Pancreas (tissue), 10 donors: ENCODE measurements at regions not wholly inside any gene's neighbourhood (a gene's known extent, or its start where the extent isn't known, plus 50 kb on each side); places are given as distances from the start of the nearest gene placed in this dataset.

Source experiments
- ATAC-seq, 4 donors: fragments of 200-7000 bp; cut with Tn5 transposase; one replicate each; pipeline versions ENCODE4 v1.8.0 to v1.9.1; 2020; ENCODE audit warnings: mild to moderate bottlenecking in 4 of 4, moderate library complexity in 4 of 4
- DNase-seq, 6 donors: peaks; one replicate each; pipeline ENCODE4 v3.0.0-alpha.2; 2020
- FAIRE-seq: peaks from 2 replicates; lab custom pipeline; 2012; peaks lifted over from hg19 to GRCh38; lab: Jason Lieb, UNC
- H3K27ac ChIP-seq, 4 donors: fragments of 200-600 bp; sonication (generic); 1 replicate in 3 of 4; 2 replicates in 1 of 4; pipeline versions ENCODE4 v1.5.0 to v1.8.0; 2020
- H3K27me3 ChIP-seq, 4 donors: fragments of 200-600 bp; one replicate each; pipeline ENCODE4 v1.8.0; 2021
- H3K36me3 ChIP-seq, 3 donors: fragments of 200-600 bp; sonication (generic) in 1 of 3; one replicate each; pipeline versions ENCODE4 v1.5.0 to v1.8.0; 2020 to 2021
- H3K4me1 ChIP-seq, 3 donors: fragments of 200-600 bp; one replicate each; pipeline ENCODE4 v1.8.0; 2021
- H3K4me3 ChIP-seq, 4 donors: fragments of 200-600 bp; sonication (generic) in 2 of 4; one replicate each; pipeline versions ENCODE4 v1.5.0 to v1.8.0; 2020 to 2021
- H3K9me3 ChIP-seq, 4 donors: fragments of 200-600 bp; one replicate each; pipeline ENCODE4 v1.8.0; 2021
- WGBS, 2 donors: extraction: QIAGEN DNeasy Blood & Tissue Kit; methylation state at CpG; one replicate each; pipeline ENCODE4 v1.1.7; 2013; 5-methylcytosine and 5-hydroxymethylcytosine counted together
- intact Hi-C, 3 donors: fragments of 100-400 bp; cut with DNase I; formaldehyde crosslinking; loops; one replicate each; pipeline versions ENCODE4 v1.11.1 to v1.14.2; 2022
- TF ChIP-seq, protein P1 (sequence below), 4 donors: fragments of 200-600 bp; sonication (generic) in 3 of 4; IDR thresholded peaks; one replicate each; pipeline versions ENCODE4 v1.5.0 to v1.8.0; 2021; ENCODE audit warnings: antibody characterized with exemption in 4 of 4
- donor health status: healthy with polysubstance abuse.
- donor health status: DM: no; HTN: no; CAD: no; lungs with moderate emphysema.
- donor health status: DM: no; HTN: no; CAD: no.
- donor health status: control.
- donor health status: control.
- donor health status: Bipolar disorder and iron deficiency.
- donor health status: DM: yes; HTN: yes; CAD: no.
- donor health status: DM: no; HTN: no; CAD: no.
- donor health status: DM: no; HTN: no; CAD: no.
- donor health status: DM: yes; HTN: yes; CAD: no.

DNA sequence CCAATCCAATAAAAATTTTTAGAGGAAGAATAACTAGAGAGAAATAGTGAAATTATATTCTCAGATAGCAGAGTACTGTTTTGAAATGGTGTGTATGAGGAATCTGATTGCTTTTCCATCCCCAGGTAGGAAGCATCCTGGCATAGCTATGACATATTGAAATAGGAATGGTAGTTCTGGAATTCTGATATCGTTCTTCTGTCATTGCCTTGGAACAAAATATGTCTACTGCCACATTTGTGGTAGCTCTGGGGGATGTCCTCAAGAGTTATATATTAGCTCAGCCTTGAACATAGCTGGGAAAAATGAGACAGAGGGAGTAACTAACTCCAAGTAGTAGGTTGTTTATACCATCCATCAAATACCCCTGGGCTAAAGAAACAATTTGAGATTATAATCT is 950.7 kb downstream of the MCTP2 start:
- no peak for ATAC-seq
- intact Hi-C loops, result no loop called here
- TF ChIP-seq, protein P1, sequence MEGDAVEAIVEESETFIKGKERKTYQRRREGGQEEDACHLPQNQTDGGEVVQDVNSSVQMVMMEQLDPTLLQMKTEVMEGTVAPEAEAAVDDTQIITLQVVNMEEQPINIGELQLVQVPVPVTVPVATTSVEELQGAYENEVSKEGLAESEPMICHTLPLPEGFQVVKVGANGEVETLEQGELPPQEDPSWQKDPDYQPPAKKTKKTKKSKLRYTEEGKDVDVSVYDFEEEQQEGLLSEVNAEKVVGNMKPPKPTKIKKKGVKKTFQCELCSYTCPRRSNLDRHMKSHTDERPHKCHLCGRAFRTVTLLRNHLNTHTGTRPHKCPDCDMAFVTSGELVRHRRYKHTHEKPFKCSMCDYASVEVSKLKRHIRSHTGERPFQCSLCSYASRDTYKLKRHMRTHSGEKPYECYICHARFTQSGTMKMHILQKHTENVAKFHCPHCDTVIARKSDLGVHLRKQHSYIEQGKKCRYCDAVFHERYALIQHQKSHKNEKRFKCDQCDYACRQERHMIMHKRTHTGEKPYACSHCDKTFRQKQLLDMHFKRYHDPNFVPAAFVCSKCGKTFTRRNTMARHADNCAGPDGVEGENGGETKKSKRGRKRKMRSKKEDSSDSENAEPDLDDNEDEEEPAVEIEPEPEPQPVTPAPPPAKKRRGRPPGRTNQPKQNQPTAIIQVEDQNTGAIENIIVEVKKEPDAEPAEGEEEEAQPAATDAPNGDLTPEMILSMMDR (IDR thresholded peaks at IDR 0.05), result no peak
- Histone ChIP-seq H3K4me3 (no peak overlapping the region), H3K36me3 (no peaks in the 10 kb centered on the region), H3K27me3 (no peaks in the 10 kb centered on the region), H3K9me3 (no peaks in the 10 kb centered on the region), H3K27ac (no peak overlapping the region), H3K4me1 (no peaks in the 10 kb centered on the region)
- no peak for DNase-seq
- 47 to 63% methylated on average over 1 of the region's 1 CpG for WGBS, 2 donors
- FAIRE-seq, result no peak

DNA sequence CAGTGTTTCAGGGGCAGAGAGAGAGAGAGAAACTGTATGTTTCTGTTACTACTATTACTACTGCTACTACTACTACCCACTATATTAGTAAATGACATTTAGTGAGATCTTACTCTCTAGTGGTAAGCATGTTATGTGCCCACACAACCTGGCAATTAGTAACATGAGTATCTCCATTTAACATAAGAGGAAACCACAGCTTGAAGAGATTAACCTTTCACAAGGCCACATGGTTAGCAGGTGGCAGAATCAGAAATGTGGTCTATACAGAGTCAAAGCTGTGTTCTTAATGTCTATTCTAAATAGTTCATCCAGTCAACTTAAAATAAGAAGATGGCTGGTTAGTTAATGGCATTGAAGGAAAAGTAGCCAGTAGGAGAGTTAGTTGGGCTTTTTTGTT is 961.6 kb downstream of the MCTP2 start:
- H3K36me3 ChIP-seq, result no peaks in the 10 kb centered on the region
- H3K27ac ChIP-seq, result no peak overlapping the region
- DNase-seq (no peak), ATAC-seq (no peak), FAIRE-seq (no peak)
- peaks cover 0 to 4% (median 0%) of the 10 kb centered on the region in 4 donors for H3K9me3 ChIP-seq
- intact Hi-C loops, result no loop called here
- no peaks in the 10 kb centered on the region for H3K4me1 ChIP-seq
- H3K27me3 ChIP-seq, result peaks cover 0 to 18% (median 0%) of the 10 kb centered on the region in 4 donors
- no peak overlapping the region for H3K4me3 ChIP-seq
- TF ChIP-seq, protein P1 (IDR thresholded peaks at IDR 0.05), result no peak

DNA sequence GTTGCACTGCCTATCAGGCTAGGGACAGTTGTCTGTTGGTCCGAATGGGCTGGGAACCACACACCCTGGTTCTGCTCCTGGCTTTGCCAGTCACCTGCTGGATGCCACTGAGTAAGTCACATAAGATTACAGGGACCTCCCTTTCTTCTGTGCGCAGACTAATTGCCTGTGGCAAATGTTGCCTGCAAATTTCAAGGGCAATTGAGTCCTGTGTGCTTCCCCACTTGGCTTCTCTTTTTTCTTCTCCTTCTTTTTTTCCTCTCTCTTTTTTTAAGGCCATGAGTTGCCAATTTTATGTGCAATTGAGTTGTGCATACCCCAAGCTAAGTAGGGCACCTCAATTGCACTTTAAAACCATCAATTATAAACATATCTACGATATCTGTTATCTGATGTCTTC is 963.4 kb downstream of the MCTP2 start:
- Histone ChIP-seq H3K36me3 (no peaks in the 10 kb centered on the region), H3K4me1 (no peaks in the 10 kb centered on the region), H3K9me3 (peaks cover 0 to 4% (median 0%) of the 10 kb centered on the region in 4 donors), H3K4me3 (no peak overlapping the region), H3K27ac (no peak overlapping the region), H3K27me3 (peaks cover 0 to 26% (median 0%) of the 10 kb centered on the region in 4 donors)
- no peak for ATAC-seq
- FAIRE-seq, result no peak
- intact Hi-C loops, result no loop called here
- no peak for DNase-seq
- 54 to 70% methylated on average over 3 of the region's 3 CpGs for WGBS, 2 donors
- TF ChIP-seq, protein P1 (IDR thresholded peaks at IDR 0.05), result no peak

DNA sequence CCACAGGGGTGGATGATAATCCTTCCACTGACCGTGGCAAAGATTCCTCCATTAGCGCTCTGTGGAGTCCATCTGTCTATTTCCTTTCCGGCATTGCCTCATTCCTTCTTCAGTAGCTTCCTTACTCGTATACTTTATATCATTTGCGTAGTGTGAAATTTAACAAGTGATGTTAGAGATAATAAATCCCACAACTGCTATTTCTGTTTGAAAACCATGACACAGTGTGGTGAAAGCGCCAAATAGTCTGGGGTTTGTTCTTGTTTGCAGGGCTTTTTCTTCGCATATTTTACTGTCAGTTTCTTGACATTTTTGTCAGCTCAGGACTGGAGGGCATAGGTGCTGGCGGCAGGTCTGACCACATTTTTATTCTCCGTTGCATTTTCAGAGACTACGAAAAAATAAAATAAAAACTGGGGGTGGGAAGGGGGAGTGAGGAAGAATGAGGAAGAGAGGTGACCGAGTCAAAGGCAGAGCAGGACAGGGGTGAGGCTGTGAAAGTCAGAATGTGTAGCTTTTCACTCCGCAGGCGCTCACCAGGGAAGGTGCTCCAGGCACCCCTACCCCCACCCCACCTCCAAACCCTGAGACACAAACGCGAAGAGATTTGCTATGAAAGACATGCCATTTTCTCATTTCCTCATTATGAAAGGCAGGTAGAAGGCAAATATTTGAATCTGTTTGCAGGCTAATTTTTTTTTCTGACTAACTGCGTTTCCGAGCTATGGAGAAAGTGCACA is 965.0 kb downstream of the MCTP2 start:
- Histone ChIP-seq H3K9me3 (peaks cover 0 to 4% (median 0%) of the 10 kb centered on the region in 4 donors), H3K36me3 (no peaks in the 10 kb centered on the region), H3K27ac (no peak overlapping the region), H3K4me3 (peak overlapping the region in 1 of 4 donors; percentile 7), H3K27me3 (peaks cover 0 to 26% (median 0%) of the 10 kb centered on the region in 4 donors), H3K4me1 (no peaks in the 10 kb centered on the region)
- TF ChIP-seq, protein P1 (IDR thresholded peaks at IDR 0.05), result no peak
- intact Hi-C loops, result no loop called here
- FAIRE-seq (no peak), ATAC-seq (peak in 1 of 4 donors; percentile 42), DNase-seq (no peak)
- WGBS, 2 donors, result 17 to 20% methylated on average over 17 of the region's 17 CpGs
